Lung (tissue), 11 donors: ENCODE measurements at regions not wholly inside any gene's neighbourhood (a gene's known extent, or its start where the extent isn't known, plus 50 kb on each side); places are given as distances from the start of the nearest gene placed in this dataset.

ENCODE experiments used
- ATAC-seq: fragments of 200-7000 bp; cut with Tn5 transposase; one replicate; pipeline ENCODE4 v1.9.1; 2020; ENCODE audit warnings: moderate number of reproducible peaks; ENCODE audit not compliant: insufficient read depth, low FRiP score
- DNase-seq, 3 donors: peaks; one replicate each; pipeline ENCODE4 v3.0.0-alpha.2; 2013 to 2017
- H3K27ac ChIP-seq, 2 donors: one replicate each; pipeline ENCODE4 v1.5.1; 2013; ENCODE audit warnings: mild to moderate bottlenecking in 2 of 2, moderate library complexity in 2 of 2, control low read depth in 1 of 2, inconsistent platforms in 1 of 2, low read depth in 1 of 2, low read length in 1 of 2
- H3K27me3 ChIP-seq, 3 donors: one replicate each; pipeline ENCODE4 v1.5.1; 2013; ENCODE audit warnings: low read length in 2 of 3; ENCODE audit not compliant: control insufficient read depth in 3 of 3, insufficient read depth in 3 of 3
- H3K36me3 ChIP-seq, 4 donors: one replicate each; pipeline ENCODE4 v1.5.1; 2013; ENCODE audit warnings: low read length in 4 of 4, mild to moderate bottlenecking in 1 of 4, moderate library complexity in 1 of 4; ENCODE audit not compliant: control insufficient read depth in 4 of 4, insufficient read depth in 4 of 4
- H3K4me1 ChIP-seq, 5 donors: one replicate each; pipeline ENCODE4 v1.5.1; 2013; ENCODE audit warnings: low read length in 5 of 5, mild to moderate bottlenecking in 2 of 5, moderate library complexity in 1 of 5; ENCODE audit not compliant: control insufficient read depth in 5 of 5, insufficient read depth in 5 of 5
- H3K4me3 ChIP-seq: one replicate; pipeline ENCODE4 v1.5.1; 2013; ENCODE audit warnings: mild to moderate bottlenecking, control low read depth, moderate library complexity
- H3K9ac ChIP-seq, 2 donors: one replicate each; pipeline ENCODE4 v1.5.1; 2013; ENCODE audit warnings: low read length in 2 of 2, control low read depth in 1 of 2; ENCODE audit not compliant: insufficient read depth in 1 of 2
- H3K9me3 ChIP-seq, 4 donors: one replicate each; pipeline ENCODE4 v1.5.1; 2013; ENCODE audit warnings: low read length in 3 of 4, mild to moderate bottlenecking in 1 of 4, moderate library complexity in 1 of 4; ENCODE audit not compliant: control insufficient read depth in 4 of 4, insufficient read depth in 3 of 4
- WGBS, 2 donors: extraction: QIAGEN DNeasy Blood & Tissue Kit; methylation state at CpG; one replicate each; pipeline ENCODE4 v1.1.7; 2013; 5-methylcytosine and 5-hydroxymethylcytosine counted together
- TF ChIP-seq, protein P1 (sequence below): IDR thresholded peaks from 2 replicates; pipeline ENCODE4 v1.5.1; 2012; ENCODE audit warnings: mild to moderate bottlenecking; ENCODE audit errors: control extremely low read depth, extremely low read depth
- donor health status: control.
- donor health status: control.
- donor health status: Bipolar disorder and iron deficiency.
- donor health status: healthy.
- donor health status: DM: yes; HTN: yes; CAD: no.

DNA sequence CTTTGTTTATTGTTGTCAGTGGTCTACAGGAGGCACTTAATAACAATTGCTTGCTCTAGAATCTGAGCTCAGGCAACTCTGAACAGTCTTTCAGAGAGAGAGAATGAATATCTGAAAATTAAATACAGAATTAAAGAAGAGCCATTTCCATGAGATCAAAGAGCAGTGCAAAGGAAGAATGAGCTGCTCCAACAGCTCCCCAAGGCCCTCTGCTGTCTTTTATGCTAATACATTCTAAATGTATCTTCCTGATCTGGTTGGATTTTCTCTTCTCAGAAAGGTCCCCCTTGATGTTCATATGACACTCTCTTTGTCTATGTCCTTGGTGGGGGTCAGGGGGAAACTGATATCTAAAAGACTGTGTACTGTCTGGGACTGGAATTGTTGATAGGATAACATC, 1029.6 kb downstream of the PCDH9 start:
- Histone ChIP-seq H3K27me3 (no peaks in the 10 kb centered on the region), H3K4me3 (no peak overlapping the region), H3K27ac (no peak overlapping the region), H3K36me3 (no peaks in the 10 kb centered on the region), H3K9ac (no peak overlapping the region), H3K4me1 (no peaks in the 10 kb centered on the region), H3K9me3 (no peaks in the 10 kb centered on the region)
- ATAC-seq, result no peak
- TF ChIP-seq, protein P1, sequence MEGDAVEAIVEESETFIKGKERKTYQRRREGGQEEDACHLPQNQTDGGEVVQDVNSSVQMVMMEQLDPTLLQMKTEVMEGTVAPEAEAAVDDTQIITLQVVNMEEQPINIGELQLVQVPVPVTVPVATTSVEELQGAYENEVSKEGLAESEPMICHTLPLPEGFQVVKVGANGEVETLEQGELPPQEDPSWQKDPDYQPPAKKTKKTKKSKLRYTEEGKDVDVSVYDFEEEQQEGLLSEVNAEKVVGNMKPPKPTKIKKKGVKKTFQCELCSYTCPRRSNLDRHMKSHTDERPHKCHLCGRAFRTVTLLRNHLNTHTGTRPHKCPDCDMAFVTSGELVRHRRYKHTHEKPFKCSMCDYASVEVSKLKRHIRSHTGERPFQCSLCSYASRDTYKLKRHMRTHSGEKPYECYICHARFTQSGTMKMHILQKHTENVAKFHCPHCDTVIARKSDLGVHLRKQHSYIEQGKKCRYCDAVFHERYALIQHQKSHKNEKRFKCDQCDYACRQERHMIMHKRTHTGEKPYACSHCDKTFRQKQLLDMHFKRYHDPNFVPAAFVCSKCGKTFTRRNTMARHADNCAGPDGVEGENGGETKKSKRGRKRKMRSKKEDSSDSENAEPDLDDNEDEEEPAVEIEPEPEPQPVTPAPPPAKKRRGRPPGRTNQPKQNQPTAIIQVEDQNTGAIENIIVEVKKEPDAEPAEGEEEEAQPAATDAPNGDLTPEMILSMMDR, result no peak
- peak in 1 of 3 donors; percentile 5 for DNase-seq

DNA sequence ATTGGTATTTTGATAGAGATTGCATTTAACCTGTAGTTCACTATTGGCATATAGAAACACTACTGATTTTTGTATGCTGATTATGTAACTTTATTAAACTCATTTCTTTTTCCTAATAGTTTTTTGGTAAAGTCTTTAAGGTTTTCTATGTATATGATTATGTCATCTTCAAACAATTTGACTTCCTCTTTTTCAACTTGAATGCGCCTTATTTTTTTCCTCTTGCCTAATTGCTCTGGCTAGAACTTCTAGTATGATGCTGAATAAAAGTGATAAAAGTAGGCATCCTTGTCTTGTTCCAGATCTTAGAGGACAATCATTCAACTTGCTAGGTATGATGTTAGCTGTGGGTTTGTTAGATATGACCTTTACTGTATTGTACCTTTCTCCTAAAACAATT, 1034.9 kb downstream of the PCDH9 start:
- no peak overlapping the region for H3K9ac ChIP-seq
- no peaks in the 10 kb centered on the region for H3K4me1 ChIP-seq
- ATAC-seq, result no peak
- no peaks in the 10 kb centered on the region for H3K27me3 ChIP-seq
- H3K36me3 ChIP-seq, result no peaks in the 10 kb centered on the region
- TF ChIP-seq, protein P1, result no peak
- no peak overlapping the region for H3K4me3 ChIP-seq
- no peak overlapping the region for H3K27ac ChIP-seq
- 80 to 85% methylated on average over 1 of the region's 1 CpG for WGBS, 2 donors
- H3K9me3 ChIP-seq, result no peaks in the 10 kb centered on the region
- no peak for DNase-seq

DNA sequence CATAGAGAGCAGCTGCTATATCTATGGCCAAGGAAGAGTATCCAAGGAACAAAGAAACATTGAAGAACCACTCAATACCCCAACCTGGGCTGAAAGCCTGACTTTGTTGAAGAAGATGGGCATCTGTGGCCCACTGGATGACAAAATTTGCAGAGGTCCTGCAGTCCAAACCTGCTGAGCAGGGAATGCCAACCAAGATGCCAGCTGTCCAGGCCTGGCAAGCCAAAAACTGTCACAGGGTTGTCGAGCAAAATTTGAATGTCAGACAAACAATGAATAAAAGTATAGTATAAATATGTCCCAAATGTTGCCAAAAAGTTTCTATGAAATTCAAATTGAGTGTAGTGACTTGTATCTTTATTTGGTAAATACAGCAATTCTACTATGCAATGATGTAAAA, 1040.2 kb downstream of the PCDH9 start:
- ATAC-seq (no peak), DNase-seq (no peak)
- 61 to 85% methylated on average over 1 of the region's 1 CpG for WGBS, 2 donors
- no peak overlapping the region for H3K4me3 ChIP-seq
- TF ChIP-seq, protein P1, result no peak
- no peak overlapping the region for H3K9ac ChIP-seq
- H3K36me3 ChIP-seq, result no peaks in the 10 kb centered on the region
- no peaks in the 10 kb centered on the region for H3K9me3 ChIP-seq
- H3K4me1 ChIP-seq, result no peaks in the 10 kb centered on the region
- H3K27ac ChIP-seq, result no peak overlapping the region
- no peaks in the 10 kb centered on the region for H3K27me3 ChIP-seq

DNA sequence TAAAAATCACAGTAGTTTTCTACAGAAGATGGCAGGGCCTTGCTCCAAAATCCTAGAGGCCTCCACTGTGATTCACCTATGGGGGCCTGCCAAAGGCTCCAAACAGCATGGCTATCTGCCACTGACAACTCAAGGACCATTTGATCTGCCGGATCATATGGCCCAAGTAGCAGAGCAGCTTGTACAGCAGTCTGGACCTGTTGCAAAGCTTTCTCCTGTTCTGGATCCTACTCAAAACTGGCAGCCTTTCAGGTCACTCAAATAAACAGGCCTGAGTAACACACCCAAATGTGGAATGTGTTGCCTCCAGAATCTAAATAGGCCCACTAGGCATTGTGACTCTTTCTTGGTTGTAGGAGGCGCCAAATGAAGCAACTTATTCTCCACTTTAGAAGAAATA, 1049.3 kb downstream of the PCDH9 start:
- H3K4me1 ChIP-seq, result no peaks in the 10 kb centered on the region
- H3K9me3 ChIP-seq, result peaks cover 0 to 4% (median 2%) of the 10 kb centered on the region in 4 donors
- WGBS, 2 donors, result 75 to 91% methylated on average over 2 of the region's 2 CpGs
- H3K4me3 ChIP-seq, result no peak overlapping the region
- no peak overlapping the region for H3K9ac ChIP-seq
- no peak for ATAC-seq
- TF ChIP-seq, protein P1, result no peak
- no peak for DNase-seq
- no peaks in the 10 kb centered on the region for H3K36me3 ChIP-seq
- H3K27ac ChIP-seq, result no peak overlapping the region
- H3K27me3 ChIP-seq, result no peaks in the 10 kb centered on the region
